Calu3 (cell line): ENCODE measurements at regions not wholly inside any gene's neighbourhood (a gene's known extent, or its start where the extent isn't known, plus 50 kb on each side); places are given as distances from the start of the nearest gene placed in this dataset.

Source experiments
- BruUV-seq: library from RNA; stranded (reverse); fragments of 400-500 nt; replicated peaks from 2 replicates; lab custom pipeline; 2021; lab: Mats Ljungman, UMichigan
- CTCF ChIA-PET: fragments of 300-600 bp; sonication (Branson Sonifier 250); formaldehyde crosslinking; loops from one replicate; lab custom pipeline; 2022; ENCODE audit warnings: antibody characterized with exemption; lab: Charles Lee
- DNase-seq: peaks from one replicate; pipeline ENCODE4 v3.0.0; 2022
- H3K27ac Mint-ChIP-seq: one replicate; pipeline ENCODE4 v1.8.0; 2022; ENCODE audit warnings: mixed read lengths; ENCODE audit not compliant: unreplicated experiment
- H3K27me3 Mint-ChIP-seq: one replicate; pipeline ENCODE4 v1.8.0; 2022; ENCODE audit warnings: mixed read lengths; ENCODE audit not compliant: unreplicated experiment
- H3K36me3 Mint-ChIP-seq: one replicate; pipeline ENCODE4 v1.8.0; 2022; ENCODE audit warnings: mild to moderate bottlenecking, moderate library complexity, mixed read lengths; ENCODE audit not compliant: insufficient read depth, unreplicated experiment
- H3K4me1 Mint-ChIP-seq: one replicate; pipeline ENCODE4 v1.8.0; 2022; ENCODE audit warnings: mild to moderate bottlenecking, low read depth, mixed read lengths; ENCODE audit not compliant: unreplicated experiment
- H3K4me3 Mint-ChIP-seq: one replicate; pipeline ENCODE4 v1.8.0; 2022; ENCODE audit warnings: mild to moderate bottlenecking, low read depth, moderate library complexity, mixed read lengths; ENCODE audit not compliant: unreplicated experiment
- H3K9me3 Mint-ChIP-seq: one replicate; pipeline ENCODE4 v1.8.0; 2022; ENCODE audit warnings: low read depth, mixed read lengths; ENCODE audit not compliant: unreplicated experiment
- intact Hi-C: fragments of 100-400 bp; cut with micrococcal nuclease; formaldehyde crosslinking; loops from one replicate; pipeline ENCODE4 v1.10.0; 2022; ENCODE audit not compliant: unreplicated experiment
- TF ChIP-seq, protein P1 (sequence below): fragments of 200-600 bp; IDR thresholded peaks from one replicate; pipeline ENCODE4 v1.8.0; 2022; ENCODE audit warnings: antibody characterized with exemption; ENCODE audit not compliant: unreplicated experiment

DNA sequence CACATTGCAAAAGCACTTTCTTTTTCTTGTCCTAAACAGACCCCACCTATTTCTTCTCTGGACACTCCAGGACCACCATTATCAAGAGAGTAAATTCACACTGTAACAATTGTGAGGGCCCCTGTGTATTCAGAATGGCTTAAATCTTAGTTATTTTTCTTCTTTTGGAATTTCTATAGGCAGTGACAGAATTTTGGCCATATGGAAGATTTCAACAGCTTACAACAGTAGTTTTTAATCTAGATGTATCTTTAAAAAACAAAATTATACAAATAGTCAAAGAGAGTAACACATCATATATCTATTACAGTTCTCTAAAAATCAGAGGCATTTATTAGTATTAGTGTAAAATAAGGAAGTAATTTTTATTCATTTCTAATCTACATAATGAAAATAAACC is 482.1 kb downstream of the LIG4 start:
- DNase-seq, result no peak
- Mint-ChIP-seq H3K9me3 (no peaks in the 10 kb centered on the region), H3K4me1 (no peaks in the 10 kb centered on the region), H3K4me3 (no peak overlapping the region), H3K36me3 (no peaks in the 10 kb centered on the region), H3K27ac (no peak overlapping the region), H3K27me3 (no peaks in the 10 kb centered on the region)
- CTCF ChIA-PET, result no interaction called here
- TF ChIP-seq, protein P1, sequence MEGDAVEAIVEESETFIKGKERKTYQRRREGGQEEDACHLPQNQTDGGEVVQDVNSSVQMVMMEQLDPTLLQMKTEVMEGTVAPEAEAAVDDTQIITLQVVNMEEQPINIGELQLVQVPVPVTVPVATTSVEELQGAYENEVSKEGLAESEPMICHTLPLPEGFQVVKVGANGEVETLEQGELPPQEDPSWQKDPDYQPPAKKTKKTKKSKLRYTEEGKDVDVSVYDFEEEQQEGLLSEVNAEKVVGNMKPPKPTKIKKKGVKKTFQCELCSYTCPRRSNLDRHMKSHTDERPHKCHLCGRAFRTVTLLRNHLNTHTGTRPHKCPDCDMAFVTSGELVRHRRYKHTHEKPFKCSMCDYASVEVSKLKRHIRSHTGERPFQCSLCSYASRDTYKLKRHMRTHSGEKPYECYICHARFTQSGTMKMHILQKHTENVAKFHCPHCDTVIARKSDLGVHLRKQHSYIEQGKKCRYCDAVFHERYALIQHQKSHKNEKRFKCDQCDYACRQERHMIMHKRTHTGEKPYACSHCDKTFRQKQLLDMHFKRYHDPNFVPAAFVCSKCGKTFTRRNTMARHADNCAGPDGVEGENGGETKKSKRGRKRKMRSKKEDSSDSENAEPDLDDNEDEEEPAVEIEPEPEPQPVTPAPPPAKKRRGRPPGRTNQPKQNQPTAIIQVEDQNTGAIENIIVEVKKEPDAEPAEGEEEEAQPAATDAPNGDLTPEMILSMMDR, result no peak
- intact Hi-C loops, result no loop called here
- no TSS peak for BruUV-seq

DNA sequence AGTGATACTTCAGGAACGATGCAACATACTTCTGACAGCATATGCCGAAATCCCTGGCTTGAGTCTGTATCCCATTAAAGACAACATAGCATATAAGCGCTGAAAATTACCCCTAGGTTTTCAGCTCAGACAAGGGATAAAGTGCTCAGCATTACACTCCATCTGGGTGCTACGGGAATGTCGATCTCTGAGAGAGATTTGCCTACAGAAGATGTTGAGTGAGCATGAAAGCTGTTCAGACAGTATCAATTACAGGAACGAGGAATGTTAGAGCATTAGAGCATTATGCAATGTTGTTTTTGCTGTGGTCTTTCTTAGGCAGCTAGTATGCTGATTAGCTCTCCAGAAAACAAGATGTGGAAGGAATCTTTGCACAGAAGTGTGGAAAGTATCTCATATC is 484.5 kb downstream of the LIG4 start:
- H3K4me3 Mint-ChIP-seq, result no peak overlapping the region
- CTCF ChIA-PET, result no interaction called here
- H3K9me3 Mint-ChIP-seq, result no peaks in the 10 kb centered on the region
- intact Hi-C loops, result no loop called here
- H3K27ac Mint-ChIP-seq, result no peak overlapping the region
- BruUV-seq, result no TSS peak
- H3K36me3 Mint-ChIP-seq, result no peaks in the 10 kb centered on the region
- no peak for DNase-seq
- TF ChIP-seq, protein P1, result no peak
- H3K27me3 Mint-ChIP-seq, result no peaks in the 10 kb centered on the region
- H3K4me1 Mint-ChIP-seq, result no peaks in the 10 kb centered on the region

DNA sequence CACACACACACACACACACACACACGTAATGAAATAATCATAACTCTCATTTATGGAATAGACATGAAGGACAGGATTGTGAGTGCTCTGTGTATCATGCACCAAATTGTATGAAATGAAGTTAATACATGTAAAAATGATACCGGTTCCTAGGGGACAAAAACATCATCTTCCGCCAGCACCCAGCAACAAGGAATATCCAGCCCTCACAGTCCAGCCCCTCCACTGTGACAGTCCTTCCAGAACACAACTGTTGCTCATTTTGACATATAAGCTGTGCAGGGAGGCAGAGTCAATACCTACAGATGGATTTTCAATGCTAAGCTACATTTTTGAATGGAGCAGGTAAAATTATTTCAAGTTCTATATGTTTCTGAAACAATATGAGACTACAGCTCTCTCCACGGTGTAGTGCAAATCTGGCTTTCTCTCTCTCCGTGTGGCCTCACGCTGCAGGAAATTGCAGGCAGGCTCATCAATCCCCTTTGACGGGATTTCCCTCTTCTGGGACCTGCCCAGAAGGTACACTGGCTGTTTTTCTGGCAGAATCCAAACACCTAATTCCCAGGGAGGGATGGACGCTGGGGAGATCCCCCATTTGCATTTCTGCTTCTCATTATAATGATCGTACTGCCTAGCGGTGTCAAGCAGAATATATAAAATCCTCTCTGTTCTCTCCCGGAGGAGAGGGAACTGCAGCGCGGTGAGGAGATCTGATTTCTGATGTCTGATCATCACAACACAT is 494.0 kb downstream of the LIG4 start:
- no TSS peak for BruUV-seq
- intact Hi-C loops, result no loop called here
- Mint-ChIP-seq H3K4me3 (no peak overlapping the region), H3K36me3 (no peaks in the 10 kb centered on the region), H3K4me1 (no peaks in the 10 kb centered on the region), H3K27me3 (no peaks in the 10 kb centered on the region), H3K9me3 (no peaks in the 10 kb centered on the region), H3K27ac (no peak overlapping the region)
- TF ChIP-seq, protein P1, result no peak
- CTCF ChIA-PET, result no interaction called here
- DNase-seq, result no peak

DNA sequence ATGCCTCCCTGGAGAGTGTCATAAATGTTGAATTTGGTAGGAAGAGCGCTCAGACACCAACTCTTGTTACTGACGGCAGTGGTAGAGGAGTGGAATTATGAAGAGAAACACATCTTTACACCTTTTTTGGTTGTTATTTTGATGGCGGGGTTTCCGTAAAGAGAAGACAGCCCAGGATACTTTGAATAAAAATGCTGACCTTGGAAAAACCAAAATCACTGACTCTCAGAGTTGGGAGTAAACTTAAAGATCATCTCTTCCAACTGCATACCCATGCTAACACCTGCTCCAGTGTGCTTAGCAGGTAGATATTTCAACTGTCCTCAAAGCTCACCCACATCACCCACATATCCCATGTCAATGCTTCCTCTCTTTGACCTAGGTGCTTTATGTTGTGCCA is 498.6 kb downstream of the LIG4 start:
- CTCF ChIA-PET, result no interaction called here
- H3K27ac Mint-ChIP-seq, result no peak overlapping the region
- TF ChIP-seq, protein P1, result no peak

More for the DNA sequence above, 498.6 kb downstream of the LIG4 start:
- Mint-ChIP-seq H3K4me1 (no peaks in the 10 kb centered on the region), H3K9me3 (no peaks in the 10 kb centered on the region), H3K27me3 (no peaks in the 10 kb centered on the region), H3K36me3 (no peaks in the 10 kb centered on the region), H3K4me3 (no peak overlapping the region)
- no TSS peak for BruUV-seq
- DNase-seq, result no peak
- intact Hi-C loops, result no loop called here
